ENCODE measurements at regions not wholly inside any gene's neighbourhood (a gene's known extent, or its start where the extent isn't known, plus 50 kb on each side); places are given as distances from the start of the nearest gene placed in this dataset.
"Not testable (repeated sequence)": the region's sequence is repeated elsewhere in the genome, so short reads cannot be mapped to it uniquely, and the experiment has no call there.

GRCh38 chr2:82257796-82258555, 1953.4 kb upstream of the LRRTM1 start:
- no peak for DNase-seq

- DNase-seq = no peak
Measured at GRCh38 chr2:82256983-82257632, 1952.6 kb upstream of the LRRTM1 start.

GRCh38 chr2:82256288-82256687, 1951.7 kb upstream of the LRRTM1 start:
- no peak for DNase-seq

DNA sequence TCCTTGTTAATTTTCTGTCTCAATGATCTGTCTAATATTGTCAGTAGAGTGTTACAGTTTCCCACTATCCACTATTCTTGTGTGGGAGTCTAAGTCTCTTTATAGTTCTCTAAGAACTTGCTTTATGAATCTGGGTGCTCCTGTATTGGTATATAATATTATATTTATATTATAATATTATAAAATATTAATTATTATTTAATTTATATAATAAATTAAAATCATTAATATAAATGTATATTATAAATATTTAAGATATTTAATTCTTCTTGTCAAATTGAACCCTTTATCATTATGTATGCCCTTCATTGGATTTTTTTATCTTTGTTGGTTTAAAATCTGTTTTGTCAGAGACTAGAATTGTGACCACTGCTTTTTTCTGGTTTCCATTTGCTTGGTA, 1950.2 kb upstream of the LRRTM1 start:
- DNase-seq = no peak

- DNase-seq = no peak
Measured at GRCh38 chr2:82246220-82246775, 1941.7 kb upstream of the LRRTM1 start.

- DNase-seq = no peak
Measured at GRCh38 chr2:82239176-82239575, 1934.6 kb upstream of the LRRTM1 start.

DNA sequence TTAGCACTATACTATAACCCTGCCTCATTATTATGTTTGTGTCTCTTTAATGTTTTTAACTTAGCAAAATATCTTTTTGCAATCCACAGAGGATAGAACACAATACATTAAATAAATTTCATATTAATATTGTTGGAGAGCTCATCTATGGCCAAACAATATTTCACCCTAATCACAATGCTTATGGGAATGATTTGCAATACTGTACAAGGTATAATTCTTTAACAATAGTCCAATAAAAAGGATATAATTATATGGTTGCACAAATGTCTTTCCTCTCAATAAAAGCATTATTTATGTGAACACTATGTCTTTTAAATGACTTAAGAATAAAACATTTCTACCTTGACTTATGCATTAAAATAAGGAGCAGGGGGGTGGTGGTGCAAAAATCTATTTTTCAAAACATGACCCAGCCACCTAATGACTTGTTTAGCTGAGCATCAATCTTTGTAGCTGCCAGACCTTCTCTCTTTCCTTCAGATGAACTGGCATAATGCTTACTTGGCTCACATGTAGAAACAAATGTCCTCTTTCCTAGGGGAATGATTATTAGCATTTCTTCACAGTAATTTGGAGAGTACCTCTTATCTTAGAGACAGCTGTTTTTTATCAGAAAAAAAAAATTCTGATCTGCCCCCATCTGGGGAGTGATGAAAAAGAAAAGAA, 1933.6 kb upstream of the LRRTM1 start:
- DNase-seq = no peak

- DNase-seq = no peak
Measured at GRCh38 chr2:82234283-82234874, 1929.8 kb upstream of the LRRTM1 start.

GRCh38 chr2:82233806-82234205, 1929.3 kb upstream of the LRRTM1 start:
- DNase-seq = no peak

DNA sequence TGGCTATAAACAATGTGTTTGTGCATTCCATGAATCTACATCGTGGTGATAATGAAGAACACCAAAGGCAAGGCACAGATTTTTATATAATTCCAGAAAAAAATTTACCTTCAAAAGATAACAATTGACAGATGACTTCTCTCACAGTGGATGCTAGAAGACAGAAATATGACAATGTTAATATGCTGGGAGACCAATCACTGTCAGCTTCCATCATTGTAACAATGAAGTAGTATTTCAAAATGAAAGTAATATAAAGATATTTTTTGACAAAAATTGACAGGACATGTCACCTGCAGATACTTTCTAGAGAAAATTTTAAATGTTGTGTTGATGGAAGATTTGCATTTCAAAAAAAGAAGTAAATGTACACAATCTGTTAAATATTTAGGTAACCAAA, 1925.9 kb upstream of the LRRTM1 start:
- no peak for DNase-seq

GRCh38 chr2:82226441-82226840, 1921.9 kb upstream of the LRRTM1 start:
- no peak for DNase-seq

DNA sequence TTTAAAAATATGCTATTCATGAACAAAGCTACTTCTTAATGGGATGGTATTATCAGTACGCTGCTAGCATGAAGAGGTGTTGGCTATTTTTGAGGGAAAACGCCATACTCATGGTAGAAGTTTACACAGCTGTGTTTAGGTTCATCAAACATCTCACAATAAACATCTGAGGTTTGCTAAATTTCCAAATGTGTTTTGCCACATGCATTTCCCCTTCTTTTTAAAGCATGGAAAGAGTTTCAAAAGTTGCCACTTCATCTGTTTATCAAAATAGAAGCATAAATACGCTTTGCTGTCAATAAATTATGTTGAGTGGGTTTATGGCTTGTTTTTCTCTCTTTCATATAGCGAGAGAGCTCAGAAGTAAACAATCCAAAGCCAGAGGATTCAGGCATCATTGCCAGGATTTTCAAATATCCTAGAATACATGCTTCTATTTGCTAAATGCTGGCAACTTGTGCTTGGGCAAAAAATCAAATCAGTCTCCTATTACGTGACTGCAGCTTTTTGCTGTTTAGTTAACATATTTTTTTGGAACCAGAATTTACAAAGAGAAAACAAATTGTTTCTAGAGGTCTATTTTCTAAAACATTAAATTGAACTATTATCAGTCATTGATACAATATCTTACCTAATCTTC, 1919.9 kb upstream of the LRRTM1 start:
- DNase-seq = no peak

- peak; percentile 66 for DNase-seq
Measured at GRCh38 chr2:82215212-82215611, 1910.7 kb upstream of the LRRTM1 start.

- DNase-seq = no peak
Measured at GRCh38 chr2:82199493-82199852, 1894.9 kb upstream of the LRRTM1 start.

DNA sequence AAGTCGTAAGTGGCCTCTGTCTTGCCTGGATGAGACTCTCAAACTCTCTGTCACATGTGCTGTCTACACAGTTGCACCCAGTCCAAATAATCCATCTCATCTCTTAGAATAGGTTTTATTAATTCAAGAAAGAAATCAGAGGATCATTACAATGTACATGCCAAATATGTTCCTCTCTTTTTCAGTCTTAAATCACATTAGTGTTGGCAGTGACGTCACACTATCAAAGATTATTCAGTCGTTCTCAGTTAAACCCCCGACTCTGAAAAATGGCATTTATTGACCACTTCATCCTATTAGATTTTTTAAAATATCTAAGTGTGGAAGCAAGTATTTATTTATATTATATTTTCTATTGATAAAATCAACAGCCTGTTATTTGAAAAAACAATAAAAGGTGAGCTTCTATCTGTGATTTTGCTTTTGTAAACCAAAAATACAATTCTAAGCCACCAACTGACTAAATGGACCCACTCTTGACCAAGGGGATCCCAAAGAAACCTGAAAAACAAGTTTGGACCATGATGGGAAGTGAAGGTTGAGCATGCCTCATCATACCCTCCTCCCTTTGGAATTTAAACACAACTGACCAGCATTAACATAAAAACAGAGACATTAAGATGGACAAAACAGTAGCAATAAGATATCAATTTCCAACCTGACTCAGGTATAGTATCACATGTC, 1894.4 kb upstream of the LRRTM1 start:
- no peak for DNase-seq

GRCh38 chr2:82182270-82182669, 1877.7 kb upstream of the LRRTM1 start:
- DNase-seq = no peak

DNA sequence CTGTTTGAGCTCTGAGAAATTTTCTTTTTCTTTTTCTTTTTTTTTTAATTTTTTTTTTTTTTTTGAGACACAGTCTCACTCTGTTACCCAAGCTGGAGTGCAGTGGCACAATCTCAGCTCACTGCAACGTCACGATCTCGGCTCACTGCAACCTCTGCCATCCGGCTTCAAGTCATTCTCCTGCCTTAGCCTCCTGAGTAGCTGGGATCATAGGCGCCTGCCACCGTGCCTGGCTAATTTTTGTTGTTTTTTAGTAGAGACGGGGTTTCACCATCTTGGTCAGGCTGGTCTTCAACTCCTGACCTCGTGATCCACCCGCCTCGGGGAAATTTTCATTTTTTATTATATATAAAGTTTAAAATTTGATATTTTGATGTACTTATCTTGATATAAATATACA, 1870.7 kb upstream of the LRRTM1 start:
- not testable (repeated sequence) for DNase-seq

DNA sequence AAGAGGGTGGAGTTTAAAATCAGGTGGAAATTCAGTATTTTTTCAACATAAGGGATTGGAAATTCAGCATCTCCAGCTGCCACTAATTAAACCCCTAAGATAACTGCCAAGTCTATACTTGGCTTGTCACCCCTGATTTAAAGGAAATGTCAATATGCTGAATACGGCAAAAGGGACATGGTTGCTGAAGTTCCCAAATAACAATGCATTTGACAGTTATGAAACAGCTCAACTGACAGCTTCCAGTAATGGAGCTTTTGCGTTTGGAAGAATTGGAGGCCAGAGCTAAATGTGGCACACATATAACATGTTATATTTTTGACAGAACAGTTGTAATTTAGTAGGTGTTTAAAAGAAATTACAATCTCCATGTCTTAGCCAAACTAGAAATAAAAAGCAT, 1867.9 kb upstream of the LRRTM1 start:
- DNase-seq = no peak

GRCh38 chr2:82169379-82169778, 1864.8 kb upstream of the LRRTM1 start:
- DNase-seq = no peak

DNA sequence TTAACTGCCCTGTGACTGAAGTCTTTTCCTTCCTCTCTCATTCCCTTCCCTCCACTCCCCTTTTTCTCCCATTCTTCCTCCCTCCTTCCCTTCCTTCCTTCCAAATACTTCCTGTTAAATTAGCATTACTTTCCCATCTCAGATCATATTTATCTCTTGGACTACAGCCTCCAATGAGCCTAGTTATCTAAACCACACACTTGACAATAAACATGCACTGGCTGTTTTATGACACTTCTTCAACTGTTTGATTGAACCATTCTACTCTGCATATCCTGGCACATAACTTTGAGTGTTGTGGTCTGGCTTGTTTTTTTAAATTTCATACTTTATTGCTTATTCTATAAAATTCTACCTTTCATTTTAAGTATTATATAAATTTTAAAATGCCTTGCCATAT, 1860.8 kb upstream of the LRRTM1 start:
- DNase-seq = no peak

GRCh38 chr2:82158150-82158549, 1853.6 kb upstream of the LRRTM1 start:
- no peak for DNase-seq

DNA sequence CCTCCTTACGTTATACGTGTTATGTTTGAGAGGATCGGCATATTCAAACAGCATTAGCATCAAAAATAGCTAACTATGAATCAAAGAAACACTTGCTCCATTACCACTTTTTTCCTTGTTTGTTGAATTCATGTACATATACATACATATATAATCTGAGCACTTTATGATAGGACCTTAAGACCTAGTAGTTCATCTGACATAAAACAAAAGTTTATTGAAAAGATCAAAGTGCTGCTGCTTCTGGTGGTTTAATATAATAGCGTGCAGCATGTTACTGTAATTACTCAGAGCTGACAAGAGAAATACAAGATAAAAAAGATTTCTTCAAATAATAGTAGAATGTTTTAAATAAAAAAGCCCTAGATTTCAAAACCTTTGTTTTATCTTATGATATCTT, 1850.9 kb upstream of the LRRTM1 start:
- no peak for DNase-seq

All from NCI-H1694 (cell line).